GM18951 (cell line): ENCODE measurements at regions not wholly inside any gene's neighbourhood (a gene's known extent, or its start where the extent isn't known, plus 50 kb on each side); places are given as distances from the start of the nearest gene placed in this dataset.
"Not testable (repeated sequence)": the region's sequence is repeated elsewhere in the genome, so short reads cannot be mapped to it uniquely, and the experiment has no call there.

Experiments used
- POLR2A ChIP-seq: IDR thresholded peaks from 4 replicates; pipeline ENCODE4 v1.6.1; 2011; ENCODE audit warnings: mild to moderate bottlenecking; ENCODE audit not compliant: insufficient read length, insufficient read depth; ENCODE audit errors: extremely low read depth
- in situ Hi-C: fragments of 300-500 bp; cut with MboI; formaldehyde crosslinking; loops from one replicate; pipeline ENCODE4 v1.12.0; 2022; ENCODE audit warnings: low sequenced_read_pairs, mixed read lengths, inconsistent platforms; ENCODE audit not compliant: unreplicated experiment

- in situ Hi-C loops = no loop called here
- TF ChIP-seq POLR2A = no peak
Measured at GRCh38 chr6:86448398-86448797, 488.9 kb upstream of the HTR1E start.

- TF ChIP-seq POLR2A = no peak
- in situ Hi-C loops = no loop called here
Measured at GRCh38 chr6:86440608-86441007, 496.7 kb upstream of the HTR1E start.

GRCh38 chr6:86423571-86423970 lies 513.8 kb upstream of the HTR1E start:
- in situ Hi-C loops = no loop called here

GRCh38 chr6:86412057-86412456 lies 525.3 kb upstream of the HTR1E start:
- in situ Hi-C loops = no loop called here
- no peak for TF ChIP-seq POLR2A

More at GRCh38 chr6:86423571-86423970, 513.8 kb upstream of the HTR1E start:
- TF ChIP-seq POLR2A = no peak

- TF ChIP-seq POLR2A = no peak
- in situ Hi-C loops = no loop called here
Measured at GRCh38 chr6:86407128-86407527, 530.2 kb upstream of the HTR1E start.

- in situ Hi-C loops = not testable (repeated sequence)
Measured at GRCh38 chr6:86392850-86393249, 544.5 kb upstream of the HTR1E start.

GRCh38 chr6:86380571-86381125 lies 556.7 kb upstream of the HTR1E start:
- in situ Hi-C loops = no loop called here
- TF ChIP-seq POLR2A = no peak

GRCh38 chr6:86357877-86358276 lies 579.5 kb upstream of the HTR1E start:
- no peak for TF ChIP-seq POLR2A
- in situ Hi-C loops = no loop called here

GRCh38 chr6:86355271-86355670 lies 582.1 kb upstream of the HTR1E start:
- in situ Hi-C loops = no loop called here
- TF ChIP-seq POLR2A = no peak

GRCh38 chr6:86331919-86332318 lies 605.4 kb upstream of the HTR1E start:
- no peak for TF ChIP-seq POLR2A
- in situ Hi-C loops = no loop called here

GRCh38 chr6:86331265-86331840 lies 606.0 kb upstream of the HTR1E start:
- TF ChIP-seq POLR2A = no peak
- in situ Hi-C loops = no loop called here

GRCh38 chr6:86306210-86306609 lies 631.1 kb upstream of the HTR1E start:
- TF ChIP-seq POLR2A = no peak
- in situ Hi-C loops = no loop called here

GRCh38 chr6:86285876-86286275 lies 643.2 kb upstream of the SYNCRIP start:
- in situ Hi-C loops = no loop called here
- TF ChIP-seq POLR2A = no peak

GRCh38 chr6:86284809-86285480 lies 642.3 kb upstream of the SYNCRIP start:
- in situ Hi-C loops = not testable (repeated sequence)

GRCh38 chr6:86283596-86283995 lies 640.9 kb upstream of the SYNCRIP start:
- in situ Hi-C loops = not testable (repeated sequence)

- in situ Hi-C loops = no loop called here
- TF ChIP-seq POLR2A = no peak
Measured at GRCh38 chr6:86276056-86276455, 633.4 kb upstream of the SYNCRIP start.
